Astrocyte (in vitro differentiated cells and primary cell): ENCODE measurements at regions not wholly inside any gene's neighbourhood (a gene's known extent, or its start where the extent isn't known, plus 50 kb on each side); places are given as distances from the start of the nearest gene placed in this dataset.

Experiments used
- CTCF ChIP-seq: IDR thresholded peaks from 2 replicates; pipeline ENCODE4 v1.5.1; 2011; ENCODE audit warnings: low read depth, mild to moderate bottlenecking, inconsistent platforms, low read length, moderate library complexity; ENCODE audit not compliant: insufficient read depth
- EZH2 ChIP-seq: IDR thresholded peaks from 2 replicates; pipeline ENCODE4 v1.6.1; 2012; ENCODE audit warnings: mild to moderate bottlenecking, low read length, inconsistent platforms; ENCODE audit not compliant: insufficient read depth

- TF ChIP-seq CTCF (no peak), EZH2 (no peak)
Observed at GRCh38 chr1:98184856-98185255, 264.0 kb upstream of the DPYD start.
